K562 (cell line): ENCODE measurements at regions not wholly inside any gene's neighbourhood (a gene's known extent, or its start where the extent isn't known, plus 50 kb on each side); places are given as distances from the start of the nearest gene placed in this dataset.

Source experiments
- ATAC-seq: fragments of 200-7000 bp; cut with Tn5 transposase; 3 replicates; pipeline ENCODE4 v1.9.1; 2020; ENCODE audit warnings: moderate library complexity
- BruUV-seq: library from RNA; stranded (reverse); fragments of 400-500 nt; replicated peaks from 2 replicates; lab custom pipeline; 2021; lab: Mats Ljungman, UMichigan
- CTCF ChIA-PET: fragments of 300-600 bp; formaldehyde crosslinking; extraction: SDS; loops from one replicate; lab custom pipeline; 2021; ENCODE audit warnings: low intra/inter-chr PET ratio; lab: Yijun Ruan, JAX
- POLR2A ChIA-PET: fragments of 300-600, 350-650 bp; sonication (Branson Sonifier 250); formaldehyde crosslinking; extraction: SDS; loops from one replicate; lab custom pipeline; 2021; ENCODE audit warnings: antibody characterized with exemption, inconsistent platforms; lab: Yijun Ruan, JAX
- DNase-seq, 4 experiments: peaks; one replicate each; pipeline versions ENCODE4 v3.0.0 to v3.0.0-alpha.2; 2011 to 2018; ENCODE audit warnings: low spot score in 3 of 4, mixed read lengths in 3 of 4; ENCODE audit errors: extremely low read depth in 1 of 4
- FAIRE-seq: peaks from 2 replicates; lab custom pipeline; 2011; peaks lifted over from hg19 to GRCh38; lab: Jason Lieb, UNC
- H2AFZ ChIP-seq: 2 replicates; pipeline ENCODE4 v1.6.0; 2011; ENCODE audit warnings: low read depth, low read length, control low read depth, inconsistent platforms
- H3K27ac ChIP-seq: fragments of 200-600 bp; 3 replicates; pipeline ENCODE4 v1.8.0; 2011; ENCODE audit warnings: low read depth, mild to moderate bottlenecking, control low read depth, inconsistent platforms, low read length, moderate library complexity, mixed read lengths; ENCODE audit errors: extremely low read depth
- H3K27me3 ChIP-seq, 2 experiments: fragments of 300-600 bp in 1 of 2; 2 replicates in 1 of 2; 3 replicates in 1 of 2; pipeline versions ENCODE4 v1.6.0 to v1.8.0; 2011; ENCODE audit warnings: inconsistent platforms in 2 of 2, low read length in 2 of 2, mild to moderate bottlenecking in 1 of 2, mixed read lengths in 1 of 2, moderate library complexity in 1 of 2; ENCODE audit not compliant: control insufficient read depth in 2 of 2, insufficient read depth in 2 of 2
- H3K36me3 ChIP-seq: fragments of 300-600 bp; 3 replicates; pipeline ENCODE4 v1.8.0; 2011; ENCODE audit warnings: mild to moderate bottlenecking, low read length, inconsistent platforms; ENCODE audit not compliant: control insufficient read depth, insufficient read depth
- H3K4me1 ChIP-seq, 2 experiments: fragments of 200-600 bp in 1 of 2; replicated peaks in 1 of 2; 2 replicates in 1 of 2; 3 replicates in 1 of 2; pipeline versions ENCODE4 v1.5.1 to v1.8.0; 2011; ENCODE audit warnings: inconsistent platforms in 2 of 2, low read length in 2 of 2, mild to moderate bottlenecking in 1 of 2, mixed read lengths in 1 of 2, moderate library complexity in 1 of 2; ENCODE audit not compliant: control insufficient read depth in 2 of 2, insufficient read depth in 2 of 2
- H3K4me2 ChIP-seq: 2 replicates; pipeline ENCODE4 v1.6.1; 2011; ENCODE audit warnings: low read length, control low read depth, inconsistent platforms, mixed read lengths; ENCODE audit not compliant: insufficient read depth
- H3K4me3 ChIP-seq: fragments of 200-600 bp; sonication (generic), shearing (Covaris generic); 2 replicates; pipeline ENCODE4 v1.5.1; 2016; ENCODE audit warnings: control low read depth, inconsistent platforms
- H3K79me2 ChIP-seq: fragments of 200-600 bp; 3 replicates; pipeline ENCODE4 v1.8.0; 2011; ENCODE audit warnings: low read length, inconsistent platforms; ENCODE audit not compliant: control insufficient read depth, insufficient read depth
- H3K9ac ChIP-seq, 2 experiments: 2 replicates each; pipeline versions ENCODE4 v1.6.0 to v1.6.1; 2011; ENCODE audit warnings: low read depth in 2 of 2, low read length in 2 of 2, control low read depth in 1 of 2, inconsistent platforms in 1 of 2, mild to moderate bottlenecking in 1 of 2, mixed read lengths in 1 of 2; ENCODE audit not compliant: insufficient read depth in 1 of 2
- H3K9me1 ChIP-seq: one replicate; pipeline ENCODE4 v1.6.0; 2011; ENCODE audit warnings: inconsistent platforms, mild to moderate bottlenecking, low read length, moderate library complexity; ENCODE audit not compliant: control insufficient read depth, insufficient read depth
- H3K9me3 ChIP-seq: replicated peaks from 2 replicates; pipeline ENCODE4 v1.5.1; 2011; ENCODE audit warnings: low read depth, low read length, inconsistent platforms; ENCODE audit not compliant: control insufficient read depth, insufficient read depth
- H4K20me1 ChIP-seq: replicated peaks from 2 replicates; pipeline ENCODE4 v1.6.1; 2011; ENCODE audit warnings: low read length, inconsistent platforms, mixed read lengths; ENCODE audit not compliant: control insufficient read depth, insufficient read depth
- GABPB2 ChIP-seq: fragments of 250-450 bp; sonication (Bioruptor Pico); conservative IDR thresholded peaks from 2 replicates; pipeline ENCODE4 v1.5.1; 2021; ENCODE audit warnings: mild to moderate bottlenecking
- RAD21 ChIP-seq, 2 experiments: fragments of 250-450 bp in 1 of 2; fragments of 450-650 bp in 1 of 2; sonication (Bioruptor Pico) in 1 of 2; formaldehyde crosslinking in 1 of 2; IDR thresholded peaks in 1 of 2; conservative IDR thresholded peaks in 1 of 2; 2 replicates each; pipeline versions ENCODE4 v1.4.0 to v1.8.0; 2020 to 2022; ENCODE audit warnings: mild to moderate bottlenecking in 2 of 2, moderate library complexity in 1 of 2
- WGBS: fragments of 100-300 bp; shearing (Covaris generic); methylation state at CpG from one replicate; pipeline ENCODE4 v1.1.6; 2016; ENCODE audit warnings: low coverage, mixed read lengths; ENCODE audit not compliant: insufficient coverage; ENCODE audit errors: missing lambda C conversion rate; 5-methylcytosine and 5-hydroxymethylcytosine counted together
- in situ Hi-C: fragments of 300-500 bp; cut with MboI; formaldehyde crosslinking; loops from 4 replicates; pipeline ENCODE4 v1.15.0; 2018; ENCODE audit warnings: inconsistent platforms, mixed read lengths
- intact Hi-C: fragments of 100-400 bp; cut with micrococcal nuclease; formaldehyde crosslinking; loops from 2 replicates; pipeline ENCODE4 v1.14.2; 2022

- CTCF ChIA-PET, result no interaction called here
Observed at GRCh38 chr11:42490506-42490905, 821.3 kb upstream of the API5 start.

GRCh38 chr11:42494459-42494858, 817.3 kb upstream of the API5 start:
- H3K79me2 ChIP-seq, result no peaks in the 10 kb centered on the region
- no peaks in the 10 kb centered on the region for H3K9me3 ChIP-seq
- TF ChIP-seq RAD21 (CRISPR knock-in tag; conservative IDR thresholded peaks at IDR 0.05 in 1 of 2, IDR thresholded peaks at IDR 0.05 in 1 of 2), result no peak
- TF ChIP-seq, all 486 proteins: peak for 0
- intact Hi-C loops (no loop called here), in situ Hi-C loops (no loop called here)
- POLR2A ChIA-PET, result no interaction called here
- no TSS peak for BruUV-seq
- Histone ChIP-seq H3K4me1 (no peaks in the 10 kb centered on the region), H2AFZ (no peak overlapping the region), H3K4me3 (no peak overlapping the region), H3K9me1 (no peaks in the 10 kb centered on the region), H3K4me2 (no peak overlapping the region), H3K36me3 (no peaks in the 10 kb centered on the region), H3K27me3 (no peaks in the 10 kb centered on the region), H3K9ac (no peak overlapping the region), H3K27ac (no peak overlapping the region), H4K20me1 (no peaks in the 10 kb centered on the region)
- no peak for FAIRE-seq
- ATAC-seq, result no peak
- WGBS, result 4% methylated on average over 9 of the region's 9 CpGs
- CTCF ChIA-PET, result no interaction called here
- no peak for DNase-seq

More at GRCh38 chr11:42490506-42490905, 821.3 kb upstream of the API5 start:
- no peaks in the 10 kb centered on the region for H3K9me3 ChIP-seq
- H3K9me1 ChIP-seq, result no peaks in the 10 kb centered on the region
- H3K4me2 ChIP-seq, result no peak overlapping the region
- ATAC-seq (no peak), FAIRE-seq (no peak), DNase-seq (no peak)
- BruUV-seq, result no TSS peak
- H2AFZ ChIP-seq, result no peak overlapping the region
- intact Hi-C loops (no loop called here), in situ Hi-C loops (no loop called here)
- no peak overlapping the region for H3K4me3 ChIP-seq
- no peak for TF ChIP-seq GABPB2
- no peaks in the 10 kb centered on the region for H3K36me3 ChIP-seq
- no peaks in the 10 kb centered on the region for H3K79me2 ChIP-seq
- H3K27ac ChIP-seq, result no peak overlapping the region
- WGBS, result 3% methylated on average over 3 of the region's 3 CpGs
- no peaks in the 10 kb centered on the region for H3K27me3 ChIP-seq
- POLR2A ChIA-PET, result no interaction called here
- no peaks in the 10 kb centered on the region for H3K4me1 ChIP-seq
- no peak overlapping the region for H3K9ac ChIP-seq
- H4K20me1 ChIP-seq, result no peaks in the 10 kb centered on the region
